ENCODE measurements at regions not wholly inside any gene's neighbourhood (a gene's known extent, or its start where the extent isn't known, plus 50 kb on each side); places are given as distances from the start of the nearest gene placed in this dataset.

DNA sequence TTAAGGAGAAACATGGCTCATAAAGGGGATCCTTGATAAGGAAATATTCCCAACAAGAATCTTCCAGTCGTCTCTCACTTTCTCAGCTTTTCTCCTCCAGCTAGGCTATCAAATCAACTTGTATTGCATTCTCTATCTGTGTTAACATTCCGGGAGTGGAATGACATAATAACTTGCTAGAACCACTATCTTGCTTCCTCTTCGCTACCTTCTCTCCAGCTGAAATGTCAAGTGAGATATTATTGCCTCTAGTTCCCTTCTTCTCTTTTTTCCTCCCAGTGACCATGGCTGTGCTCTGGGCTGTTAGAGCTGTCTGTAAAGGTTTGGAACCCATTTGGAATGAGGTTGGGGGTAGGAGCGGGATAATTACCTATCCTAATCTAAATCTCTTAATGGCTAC, 1329.5 kb upstream of the WWC1 start:
- Histone ChIP-seq H3K27me3 (ENCODE audit: control insufficient read depth, insufficient read depth, low read length) (no peaks in the 10 kb centered on the region), H3K36me3 (ENCODE audit: control insufficient read depth, insufficient read depth, low read length) (no peaks in the 10 kb centered on the region), H3K4me3 (ENCODE audit: low read depth, low read length) (no peak overlapping the region)
- TF ChIP-seq CTCF (IDR thresholded peaks at IDR 0.05; ENCODE audit: insufficient read depth, low read length, poor library complexity, severe bottlenecking): no peak
- no peak for DNase-seq (ENCODE audit: low read depth)

DNA sequence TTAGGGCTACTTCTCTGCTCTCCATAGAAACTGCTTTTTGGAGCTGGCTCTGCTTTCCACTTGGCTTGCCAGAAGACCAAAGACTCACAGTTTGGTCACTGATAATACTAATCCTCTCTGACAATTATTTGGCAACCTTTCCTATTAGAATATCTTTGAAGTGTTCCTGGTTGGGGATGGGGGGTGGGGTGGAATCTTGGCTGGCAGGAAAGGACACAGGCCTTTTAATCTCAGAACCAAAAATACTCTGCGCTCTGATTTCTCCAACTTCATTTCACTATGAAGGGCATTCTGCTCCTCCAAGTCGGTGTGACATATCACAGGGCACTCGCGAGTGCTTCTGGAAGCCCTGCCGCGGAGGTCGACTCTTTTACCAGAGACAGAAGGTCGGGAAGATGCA, 1329.0 kb upstream of the WWC1 start:
- no peak for DNase-seq (ENCODE audit: low read depth)
- Histone ChIP-seq H3K4me3 (ENCODE audit: low read depth, low read length) (no peak overlapping the region), H3K36me3 (ENCODE audit: control insufficient read depth, insufficient read depth, low read length) (no peaks in the 10 kb centered on the region), H3K27me3 (ENCODE audit: control insufficient read depth, insufficient read depth, low read length) (no peaks in the 10 kb centered on the region)
- TF ChIP-seq CTCF (IDR thresholded peaks at IDR 0.05; ENCODE audit: insufficient read depth, low read length, poor library complexity, severe bottlenecking): no peak

- Histone ChIP-seq H3K36me3 (ENCODE audit: control insufficient read depth, insufficient read depth, low read length) (no peaks in the 10 kb centered on the region), H3K4me3 (ENCODE audit: low read depth, low read length) (no peak overlapping the region), H3K27me3 (ENCODE audit: control insufficient read depth, insufficient read depth, low read length) (no peaks in the 10 kb centered on the region)
- TF ChIP-seq CTCF (IDR thresholded peaks at IDR 0.05; ENCODE audit: insufficient read depth, low read length, poor library complexity, severe bottlenecking): no peak
- no peak for DNase-seq (ENCODE audit: low read depth)
These were observed 1327.8 kb upstream of the WWC1 start for GRCh38 chr5:166963596-166963995.

GRCh38 chr5:166977911-166978422, 1313.5 kb upstream of the WWC1 start:
- no peak for DNase-seq (ENCODE audit: low read depth)
- Histone ChIP-seq H3K4me3 (ENCODE audit: low read depth, low read length) (peak overlapping the region; percentile 62), H3K27me3 (ENCODE audit: control insufficient read depth, insufficient read depth, low read length) (peaks cover 5% of the 10 kb centered on the region), H3K36me3 (ENCODE audit: control insufficient read depth, insufficient read depth, low read length) (no peaks in the 10 kb centered on the region)
- TF ChIP-seq CTCF (IDR thresholded peaks at IDR 0.05; ENCODE audit: insufficient read depth, low read length, poor library complexity, severe bottlenecking): no peak

- DNase-seq (ENCODE audit: low read depth): no peak
- Histone ChIP-seq H3K27me3 (ENCODE audit: control insufficient read depth, insufficient read depth, low read length) (peaks cover 5% of the 10 kb centered on the region), H3K36me3 (ENCODE audit: control insufficient read depth, insufficient read depth, low read length) (no peaks in the 10 kb centered on the region), H3K4me3 (ENCODE audit: low read depth, low read length) (peak overlapping the region; percentile 62)
- no peak for TF ChIP-seq CTCF (IDR thresholded peaks at IDR 0.05; ENCODE audit: insufficient read depth, low read length, poor library complexity, severe bottlenecking)
These were observed 1312.0 kb upstream of the WWC1 start for GRCh38 chr5:166979307-166979895.

GRCh38 chr5:166980666-166981065, 1310.8 kb upstream of the WWC1 start:
- Histone ChIP-seq H3K36me3 (ENCODE audit: control insufficient read depth, insufficient read depth, low read length) (no peaks in the 10 kb centered on the region), H3K27me3 (ENCODE audit: control insufficient read depth, insufficient read depth, low read length) (peaks cover 5% of the 10 kb centered on the region), H3K4me3 (ENCODE audit: low read depth, low read length) (no peak overlapping the region)
- no peak for TF ChIP-seq CTCF (IDR thresholded peaks at IDR 0.05; ENCODE audit: insufficient read depth, low read length, poor library complexity, severe bottlenecking)
- DNase-seq (ENCODE audit: low read depth): no peak

Measured in kidney epithelial cell (primary cell).